BLaER1 treated with 17β-estradiol and CSF1 and Interleukin-3, amounts not matched to agents 10 nM and 100 nM (cell line): ENCODE measurements at regions not wholly inside any gene's neighbourhood (a gene's known extent, or its start where the extent isn't known, plus 50 kb on each side); places are given as distances from the start of the nearest gene placed in this dataset.

Experiments used
- H3K27ac ChIP-seq, 11 experiments: shearing (Covaris generic); formaldehyde crosslinking; 2 replicates each; pipeline ENCODE4 v1.8.1; 2022
- H3K27me3 ChIP-seq, 11 experiments: shearing (Covaris generic); formaldehyde crosslinking; 2 replicates each; pipeline ENCODE4 v1.8.1; 2022
- H3K36me3 ChIP-seq, 11 experiments: shearing (Covaris generic); formaldehyde crosslinking; 2 replicates each; pipeline ENCODE4 v1.8.1; 2022
- H3K4me1 ChIP-seq, 10 experiments: shearing (Covaris generic); formaldehyde crosslinking; 2 replicates each; pipeline ENCODE4 v1.8.1; 2022
- H3K4me2 ChIP-seq, 11 experiments: shearing (Covaris generic); formaldehyde crosslinking; 2 replicates each; pipeline ENCODE4 v1.8.1; 2022
- H3K4me3 ChIP-seq, 10 experiments: shearing (Covaris generic); formaldehyde crosslinking; 2 replicates each; pipeline ENCODE4 v1.8.1; 2022
- H3K9ac ChIP-seq, 11 experiments: shearing (Covaris generic); formaldehyde crosslinking; 2 replicates each; pipeline ENCODE4 v1.8.1; 2022
- H3K9me3 ChIP-seq, 11 experiments: shearing (Covaris generic); formaldehyde crosslinking; replicated peaks in 1 of 11; 2 replicates each; pipeline ENCODE4 v1.8.1; 2022
- H4K20me1 ChIP-seq, 11 experiments: shearing (Covaris generic); formaldehyde crosslinking; 2 replicates each; pipeline ENCODE4 v1.8.1; 2022
- Cebpa-rat ChIP-seq, 11 experiments: shearing (Covaris generic); IDR thresholded peaks; 2 replicates each; pipeline ENCODE4 v1.8.1; 2022

DNA sequence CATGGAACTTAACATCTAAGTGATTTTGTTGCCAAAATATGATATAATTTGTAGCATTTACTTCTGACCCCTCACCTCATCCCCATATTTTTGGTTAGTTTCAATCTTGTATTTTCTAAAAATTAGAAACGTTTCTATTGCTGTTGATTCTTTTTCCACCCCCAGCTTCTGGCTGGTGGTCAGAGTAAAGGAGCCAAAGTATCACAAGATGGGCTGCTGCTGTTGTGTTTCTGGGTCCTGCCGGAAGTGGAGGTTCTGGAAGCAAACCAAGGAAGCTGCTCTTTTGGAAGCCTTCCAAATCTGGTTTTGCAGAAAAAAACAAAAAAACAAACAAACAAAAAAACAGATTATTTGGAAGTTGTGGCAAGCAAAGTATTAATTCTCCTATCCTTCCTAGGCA is 221.1 kb upstream of the P2RY1 start:
- H4K20me1 ChIP-seq: no peaks in the 10 kb centered on the region
- H3K27me3 ChIP-seq: no peaks in the 10 kb centered on the region
- TF ChIP-seq Cebpa-rat (IDR thresholded peaks at IDR 0.05): no peak

GRCh38 chr3:152615681-152616080 is 219.2 kb upstream of the P2RY1 start:
- Histone ChIP-seq H3K4me3 (no peak overlapping the region), H3K27me3 (no peaks in the 10 kb centered on the region), H3K9me3 (peaks cover 0 to 9% (median 0%) of the 10 kb centered on the region in 11 experiments; a peak in 2 of 22 replicates), H3K36me3 (no peaks in the 10 kb centered on the region), H3K4me2 (no peak overlapping the region), H3K9ac (no peak overlapping the region), H3K27ac (no peak overlapping the region), H4K20me1 (no peaks in the 10 kb centered on the region), H3K4me1 (no peaks in the 10 kb centered on the region)
- no peak for TF ChIP-seq Cebpa-rat (IDR thresholded peaks at IDR 0.05)

More for the DNA sequence above, 221.1 kb upstream of the P2RY1 start:
- no peak overlapping the region for H3K9ac ChIP-seq
- H3K9me3 ChIP-seq: peaks cover 0 to 9% (median 0%) of the 10 kb centered on the region in 11 experiments; a peak in 2 of 22 replicates
- H3K4me2 ChIP-seq: no peak overlapping the region
- H3K27ac ChIP-seq: no peak overlapping the region
- no peak overlapping the region for H3K4me3 ChIP-seq
- H3K4me1 ChIP-seq: no peaks in the 10 kb centered on the region
- no peaks in the 10 kb centered on the region for H3K36me3 ChIP-seq

DNA sequence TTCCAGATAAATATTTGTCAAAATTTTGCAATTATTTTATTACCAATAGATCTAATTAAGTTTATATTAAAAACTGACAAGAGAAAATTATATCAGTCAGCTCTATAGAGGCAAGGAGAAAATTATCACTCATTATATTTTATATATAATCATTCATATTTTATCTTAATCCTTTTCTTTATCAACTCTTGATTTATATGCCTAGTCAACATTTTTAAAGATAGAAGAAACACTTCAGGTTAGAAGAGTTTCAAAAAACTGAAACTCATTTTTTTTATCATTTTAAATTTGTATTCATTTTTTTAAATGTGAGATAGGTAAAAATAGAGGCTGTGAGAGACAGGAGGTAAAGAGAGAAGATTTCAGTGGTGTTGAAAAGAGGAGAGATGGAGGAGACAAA is 217.3 kb upstream of the P2RY1 start:
- TF ChIP-seq Cebpa-rat (IDR thresholded peaks at IDR 0.05): no peak
- no peaks in the 10 kb centered on the region for H3K36me3 ChIP-seq
- H3K4me2 ChIP-seq: no peak overlapping the region
- no peaks in the 10 kb centered on the region for H4K20me1 ChIP-seq
- H3K9ac ChIP-seq: no peak overlapping the region
- peaks cover 0 to 1% (median 0%) of the 10 kb centered on the region in 10 experiments; a peak in 1 of 20 replicates for H3K4me1 ChIP-seq
- H3K9me3 ChIP-seq: peaks cover 0 to 9% (median 0%) of the 10 kb centered on the region in 11 experiments; a peak in 2 of 22 replicates
- H3K4me3 ChIP-seq: no peak overlapping the region
- no peaks in the 10 kb centered on the region for H3K27me3 ChIP-seq
- no peak overlapping the region for H3K27ac ChIP-seq

GRCh38 chr3:152618529-152618928 is 216.4 kb upstream of the P2RY1 start:
- H4K20me1 ChIP-seq: no peaks in the 10 kb centered on the region
- H3K27ac ChIP-seq: no peak overlapping the region
- peaks cover 0 to 10% (median 0%) of the 10 kb centered on the region in 10 experiments; a peak in 6 of 20 replicates for H3K4me1 ChIP-seq
- H3K4me3 ChIP-seq: no peak overlapping the region
- no peaks in the 10 kb centered on the region for H3K27me3 ChIP-seq
- peaks cover 0 to 9% (median 0%) of the 10 kb centered on the region in 11 experiments; a peak in 2 of 22 replicates for H3K9me3 ChIP-seq
- H3K36me3 ChIP-seq: no peaks in the 10 kb centered on the region
- no peak overlapping the region for H3K9ac ChIP-seq
- TF ChIP-seq Cebpa-rat (IDR thresholded peaks at IDR 0.05): no peak
- H3K4me2 ChIP-seq: no peak overlapping the region

GRCh38 chr3:152619691-152620090 is 215.2 kb upstream of the P2RY1 start:
- Histone ChIP-seq H3K9ac (no peak overlapping the region), H3K4me1 (peaks cover 0 to 18% (median 0%) of the 10 kb centered on the region in 10 experiments; a peak in 6 of 20 replicates), H3K27me3 (no peaks in the 10 kb centered on the region), H3K4me3 (no peak overlapping the region), H3K4me2 (no peak overlapping the region), H3K9me3 (peaks cover 0 to 9% (median 0%) of the 10 kb centered on the region in 11 experiments; a peak in 2 of 22 replicates), H3K27ac (no peak overlapping the region), H3K36me3 (no peaks in the 10 kb centered on the region), H4K20me1 (no peaks in the 10 kb centered on the region)
- no peak for TF ChIP-seq Cebpa-rat (IDR thresholded peaks at IDR 0.05)

DNA sequence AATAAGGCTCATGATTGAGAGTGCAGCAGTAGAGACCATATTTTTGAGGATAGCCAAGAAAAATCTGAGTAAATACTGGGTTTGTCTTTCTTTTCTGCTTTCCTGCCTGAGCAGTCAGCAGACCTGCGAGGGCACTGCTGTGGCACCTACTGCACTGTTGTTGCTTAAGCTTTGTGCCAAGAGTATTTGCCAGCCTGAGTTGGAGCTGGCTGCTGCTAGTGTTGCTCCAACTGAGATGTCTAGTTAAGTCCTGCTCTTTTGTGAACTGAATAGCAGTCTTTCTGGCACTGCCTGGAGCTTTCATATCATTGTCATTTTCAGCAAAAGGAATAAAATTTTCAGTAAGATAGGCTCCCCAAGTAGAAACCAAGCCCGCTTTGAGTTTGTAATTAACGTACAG is 214.5 kb upstream of the P2RY1 start:
- H4K20me1 ChIP-seq: no peaks in the 10 kb centered on the region
- no peaks in the 10 kb centered on the region for H3K27me3 ChIP-seq
- no peak overlapping the region for H3K9ac ChIP-seq
- H3K4me2 ChIP-seq: no peak overlapping the region
- TF ChIP-seq Cebpa-rat (IDR thresholded peaks at IDR 0.05): no peak
- H3K27ac ChIP-seq: no peak overlapping the region
- H3K9me3 ChIP-seq: peaks cover 0 to 6% (median 0%) of the 10 kb centered on the region in 11 experiments; a peak in 2 of 22 replicates
- no peak overlapping the region for H3K4me3 ChIP-seq
- H3K4me1 ChIP-seq: peaks cover 0 to 18% (median 0%) of the 10 kb centered on the region in 10 experiments; a peak in 6 of 20 replicates
- no peaks in the 10 kb centered on the region for H3K36me3 ChIP-seq

- Histone ChIP-seq H3K27ac (no peak overlapping the region), H3K4me2 (no peak overlapping the region), H3K4me3 (no peak overlapping the region), H3K27me3 (no peaks in the 10 kb centered on the region), H3K4me1 (peaks cover 0 to 18% (median 0%) of the 10 kb centered on the region in 10 experiments; a peak in 6 of 20 replicates), H3K9me3 (no peaks in the 10 kb centered on the region), H3K9ac (no peak overlapping the region), H3K36me3 (no peaks in the 10 kb centered on the region), H4K20me1 (no peaks in the 10 kb centered on the region)
- TF ChIP-seq Cebpa-rat (IDR thresholded peaks at IDR 0.05): no peak
Measured at GRCh38 chr3:152621006-152621868, 213.7 kb upstream of the P2RY1 start.

DNA sequence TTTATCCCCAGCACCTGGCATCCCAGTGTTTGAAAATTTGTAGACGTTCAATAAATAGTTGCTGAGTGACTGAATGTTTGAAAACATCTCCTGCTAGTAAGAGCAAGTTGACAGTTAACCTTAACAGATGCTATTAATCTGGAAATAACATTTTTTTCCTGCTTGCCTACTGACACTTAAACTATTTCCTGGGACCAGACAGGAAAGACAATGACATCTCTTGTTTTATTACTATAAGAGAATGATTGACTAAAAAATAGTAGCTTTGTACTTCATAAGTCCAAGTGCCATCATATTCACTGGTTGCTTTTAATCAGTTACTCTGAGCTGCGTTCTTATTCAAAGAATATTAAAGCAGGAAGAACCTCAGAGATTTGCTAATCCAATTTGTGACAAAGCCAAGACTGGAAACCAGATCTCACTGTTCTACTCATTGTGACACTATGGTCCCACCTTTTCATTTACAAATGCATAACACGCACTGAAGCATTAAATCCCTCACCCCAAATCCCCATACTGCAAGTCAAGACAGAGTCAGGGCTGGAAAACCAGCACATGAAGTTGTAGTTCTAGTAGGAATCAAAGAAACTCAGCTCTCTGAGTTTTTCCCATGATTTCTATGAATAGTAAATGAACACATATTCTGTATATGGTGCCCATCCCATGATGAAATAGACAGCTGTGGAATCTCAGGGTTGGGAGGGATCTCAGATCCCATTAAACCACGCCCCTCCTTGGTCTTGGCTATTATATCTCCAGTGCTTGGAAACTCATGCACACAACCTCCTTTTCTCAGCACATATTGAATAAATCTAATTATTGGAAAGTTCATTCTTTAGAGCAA is 212.7 kb upstream of the P2RY1 start:
- TF ChIP-seq Cebpa-rat (IDR thresholded peaks at IDR 0.05): no peak
- H3K9me3 ChIP-seq: no peaks in the 10 kb centered on the region
- H3K27me3 ChIP-seq: no peaks in the 10 kb centered on the region
- H3K4me1 ChIP-seq: peaks cover 0 to 18% (median 0%) of the 10 kb centered on the region in 10 experiments; a peak in 6 of 20 replicates
- H3K36me3 ChIP-seq: no peaks in the 10 kb centered on the region
- no peak overlapping the region for H3K9ac ChIP-seq
- no peak overlapping the region for H3K27ac ChIP-seq
- H3K4me2 ChIP-seq: no peak overlapping the region
- no peaks in the 10 kb centered on the region for H4K20me1 ChIP-seq
- H3K4me3 ChIP-seq: no peak overlapping the region

- Histone ChIP-seq H3K36me3 (no peaks in the 10 kb centered on the region), H3K9ac (no peak overlapping the region), H3K4me1 (peaks cover 0 to 18% (median 0%) of the 10 kb centered on the region in 10 experiments; a peak in 6 of 20 replicates), H3K4me2 (peak overlapping the region in 3 of 11 experiments; percentile 22 to 79 (median 69); a peak in 4 of 22 replicates), H3K4me3 (no peak overlapping the region), H3K9me3 (no peaks in the 10 kb centered on the region), H4K20me1 (no peaks in the 10 kb centered on the region), H3K27me3 (no peaks in the 10 kb centered on the region), H3K27ac (no peak overlapping the region; a peak in 1 of 22 replicates)
- TF ChIP-seq Cebpa-rat (IDR thresholded peaks at IDR 0.05): no peak
Measured at GRCh38 chr3:152622811-152623167, 212.1 kb upstream of the P2RY1 start.
